HTERT RPE-1 (cell line): ENCODE measurements at regions not wholly inside any gene's neighbourhood (a gene's known extent, or its start where the extent isn't known, plus 50 kb on each side); places are given as distances from the start of the nearest gene placed in this dataset.
"Not testable (repeated sequence)": the region's sequence is repeated elsewhere in the genome, so short reads cannot be mapped to it uniquely, and the experiment has no call there.

Experiments used
- in situ Hi-C: fragments of 300-500 bp; cut with MboI; formaldehyde crosslinking; loops from 4 replicates; pipeline ENCODE4 v1.14.3; 2020; ENCODE audit warnings: low sequenced_read_pairs

- in situ Hi-C loops = no loop called here
Measured at GRCh38 chr3:102887431-102887830, 452.6 kb downstream of the ZPLD1 start.

GRCh38 chr3:102896851-102897621 is 462.2 kb downstream of the ZPLD1 start:
- in situ Hi-C loops = no loop called here

- in situ Hi-C loops = no loop called here
Measured at GRCh38 chr3:102904629-102905028, 469.8 kb downstream of the ZPLD1 start.

GRCh38 chr3:102905811-102906210 is 471.0 kb downstream of the ZPLD1 start:
- in situ Hi-C loops = no loop called here

- in situ Hi-C loops = no loop called here
Measured at GRCh38 chr3:102906818-102907217, 472.0 kb downstream of the ZPLD1 start.

GRCh38 chr3:102909904-102910303 is 475.1 kb downstream of the ZPLD1 start:
- in situ Hi-C loops = no loop called here

- in situ Hi-C loops = no loop called here
Measured at GRCh38 chr3:102916532-102916931, 481.7 kb downstream of the ZPLD1 start.

GRCh38 chr3:102926618-102927017 is 491.8 kb downstream of the ZPLD1 start:
- in situ Hi-C loops = no loop called here

GRCh38 chr3:102933377-102933776 is 498.6 kb downstream of the ZPLD1 start:
- in situ Hi-C loops = no loop called here

GRCh38 chr3:102936511-102937045 is 501.8 kb downstream of the ZPLD1 start:
- in situ Hi-C loops = no loop called here

- in situ Hi-C loops = no loop called here
Measured at GRCh38 chr3:102941786-102942185, 507.0 kb downstream of the ZPLD1 start.

- in situ Hi-C loops = not testable (repeated sequence)
Measured at GRCh38 chr3:102946445-102946844, 511.6 kb downstream of the ZPLD1 start.

- in situ Hi-C loops = no loop called here
Measured at GRCh38 chr3:102972350-102972749, 537.5 kb downstream of the ZPLD1 start.

GRCh38 chr3:102974333-102974732 is 539.5 kb downstream of the ZPLD1 start:
- in situ Hi-C loops = no loop called here

GRCh38 chr3:102979191-102979590 is 544.4 kb downstream of the ZPLD1 start:
- in situ Hi-C loops = no loop called here

- in situ Hi-C loops = no loop called here
Measured at GRCh38 chr3:102979682-102980354, 545.0 kb downstream of the ZPLD1 start.

GRCh38 chr3:102980355-102980696 is 545.5 kb downstream of the ZPLD1 start:
- in situ Hi-C loops = no loop called here

- in situ Hi-C loops = no loop called here
Measured at GRCh38 chr3:103002425-103003176, 567.8 kb downstream of the ZPLD1 start.

GRCh38 chr3:103006526-103007183 is 571.8 kb downstream of the ZPLD1 start:
- in situ Hi-C loops = no loop called here

GRCh38 chr3:103009609-103010008 is 574.8 kb downstream of the ZPLD1 start:
- in situ Hi-C loops = no loop called here

GRCh38 chr3:103025880-103026279 is 591.1 kb downstream of the ZPLD1 start:
- in situ Hi-C loops = no loop called here
